K562 (cell line): ENCODE measurements at regions not wholly inside any gene's neighbourhood (a gene's known extent, or its start where the extent isn't known, plus 50 kb on each side); places are given as distances from the start of the nearest gene placed in this dataset.

Experiments used
- ATAC-seq: fragments of 200-7000 bp; cut with Tn5 transposase; 3 replicates; pipeline ENCODE4 v1.9.1; 2020; ENCODE audit warnings: moderate library complexity
- BruUV-seq: library from RNA; stranded (reverse); fragments of 400-500 nt; replicated peaks from 2 replicates; lab custom pipeline; 2021; lab: Mats Ljungman, UMichigan
- CTCF ChIA-PET: fragments of 300-600 bp; formaldehyde crosslinking; extraction: SDS; loops from one replicate; lab custom pipeline; 2021; ENCODE audit warnings: low intra/inter-chr PET ratio; lab: Yijun Ruan, JAX
- POLR2A ChIA-PET: fragments of 300-600, 350-650 bp; sonication (Branson Sonifier 250); formaldehyde crosslinking; extraction: SDS; loops from one replicate; lab custom pipeline; 2021; ENCODE audit warnings: antibody characterized with exemption, inconsistent platforms; lab: Yijun Ruan, JAX
- DNase-seq, 4 experiments: peaks; one replicate each; pipeline versions ENCODE4 v3.0.0 to v3.0.0-alpha.2; 2011 to 2018; ENCODE audit warnings: low spot score in 3 of 4, mixed read lengths in 3 of 4; ENCODE audit errors: extremely low read depth in 1 of 4
- FAIRE-seq: peaks from 2 replicates; lab custom pipeline; 2011; peaks lifted over from hg19 to GRCh38; lab: Jason Lieb, UNC
- H2AFZ ChIP-seq: 2 replicates; pipeline ENCODE4 v1.6.0; 2011; ENCODE audit warnings: low read depth, low read length, control low read depth, inconsistent platforms
- H3K27ac ChIP-seq: fragments of 200-600 bp; 3 replicates; pipeline ENCODE4 v1.8.0; 2011; ENCODE audit warnings: low read depth, mild to moderate bottlenecking, control low read depth, inconsistent platforms, low read length, moderate library complexity, mixed read lengths; ENCODE audit errors: extremely low read depth
- H3K27me3 ChIP-seq, 2 experiments: fragments of 300-600 bp in 1 of 2; 2 replicates in 1 of 2; 3 replicates in 1 of 2; pipeline versions ENCODE4 v1.6.0 to v1.8.0; 2011; ENCODE audit warnings: inconsistent platforms in 2 of 2, low read length in 2 of 2, mild to moderate bottlenecking in 1 of 2, mixed read lengths in 1 of 2, moderate library complexity in 1 of 2; ENCODE audit not compliant: control insufficient read depth in 2 of 2, insufficient read depth in 2 of 2
- H3K36me3 ChIP-seq: fragments of 300-600 bp; 3 replicates; pipeline ENCODE4 v1.8.0; 2011; ENCODE audit warnings: mild to moderate bottlenecking, low read length, inconsistent platforms; ENCODE audit not compliant: control insufficient read depth, insufficient read depth
- H3K4me1 ChIP-seq, 2 experiments: fragments of 200-600 bp in 1 of 2; replicated peaks in 1 of 2; 2 replicates in 1 of 2; 3 replicates in 1 of 2; pipeline versions ENCODE4 v1.5.1 to v1.8.0; 2011; ENCODE audit warnings: inconsistent platforms in 2 of 2, low read length in 2 of 2, mild to moderate bottlenecking in 1 of 2, mixed read lengths in 1 of 2, moderate library complexity in 1 of 2; ENCODE audit not compliant: control insufficient read depth in 2 of 2, insufficient read depth in 2 of 2
- H3K4me2 ChIP-seq: 2 replicates; pipeline ENCODE4 v1.6.1; 2011; ENCODE audit warnings: low read length, control low read depth, inconsistent platforms, mixed read lengths; ENCODE audit not compliant: insufficient read depth
- H3K4me3 ChIP-seq: fragments of 200-600 bp; sonication (generic), shearing (Covaris generic); 2 replicates; pipeline ENCODE4 v1.5.1; 2016; ENCODE audit warnings: control low read depth, inconsistent platforms
- H3K79me2 ChIP-seq: fragments of 200-600 bp; 3 replicates; pipeline ENCODE4 v1.8.0; 2011; ENCODE audit warnings: low read length, inconsistent platforms; ENCODE audit not compliant: control insufficient read depth, insufficient read depth
- H3K9ac ChIP-seq, 2 experiments: 2 replicates each; pipeline versions ENCODE4 v1.6.0 to v1.6.1; 2011; ENCODE audit warnings: low read depth in 2 of 2, low read length in 2 of 2, control low read depth in 1 of 2, inconsistent platforms in 1 of 2, mild to moderate bottlenecking in 1 of 2, mixed read lengths in 1 of 2; ENCODE audit not compliant: insufficient read depth in 1 of 2
- H3K9me1 ChIP-seq: one replicate; pipeline ENCODE4 v1.6.0; 2011; ENCODE audit warnings: inconsistent platforms, mild to moderate bottlenecking, low read length, moderate library complexity; ENCODE audit not compliant: control insufficient read depth, insufficient read depth
- H3K9me3 ChIP-seq: replicated peaks from 2 replicates; pipeline ENCODE4 v1.5.1; 2011; ENCODE audit warnings: low read depth, low read length, inconsistent platforms; ENCODE audit not compliant: control insufficient read depth, insufficient read depth
- H4K20me1 ChIP-seq: replicated peaks from 2 replicates; pipeline ENCODE4 v1.6.1; 2011; ENCODE audit warnings: low read length, inconsistent platforms, mixed read lengths; ENCODE audit not compliant: control insufficient read depth, insufficient read depth
- CEBPB ChIP-seq: fragments of 450-650 bp; IDR thresholded peaks from 2 replicates; pipeline ENCODE4 v1.6.1; 2016; ENCODE audit warnings: missing genetic modification characterization, missing compliant biosample characterization
- CEBPG ChIP-seq, 3 experiments: fragments of 200-800 bp in 1 of 3; sonication (Bioruptor generic) in 1 of 3; sonication (generic) in 1 of 3; formaldehyde crosslinking in 1 of 3; IDR thresholded peaks in 2 of 3; conservative IDR thresholded peaks in 1 of 3; 2 replicates each; pipeline versions ENCODE4 v1.6.1 to v1.8.0; 2016 to 2022; ENCODE audit warnings: missing compliant biosample characterization in 2 of 3, missing genetic modification characterization in 2 of 3, mild to moderate bottlenecking in 1 of 3, missing genetic modification reagents in 1 of 3
- E2F3 ChIP-seq: fragments of 250-450 bp; sonication (Bioruptor Pico); IDR thresholded peaks from 2 replicates; pipeline ENCODE4 v1.4.0; 2020; ENCODE audit warnings: mild to moderate bottlenecking
- EP400 ChIP-seq: fragments of 450-650 bp; IDR thresholded peaks from 2 replicates; pipeline ENCODE4 v1.6.1; 2017; ENCODE audit warnings: antibody characterized with exemption, mild to moderate bottlenecking, moderate library complexity
- ERF ChIP-seq: fragments of 450-650 bp; formaldehyde crosslinking; IDR thresholded peaks from 2 replicates; pipeline ENCODE4 v1.4.0; 2020; ENCODE audit warnings: mild to moderate bottlenecking, mixed read lengths
- HMG20B ChIP-seq: fragments of 250-450 bp; sonication (Bioruptor Pico); IDR thresholded peaks from 2 replicates; pipeline ENCODE4 v1.5.0; 2021; ENCODE audit warnings: mild to moderate bottlenecking
- ILF3 ChIP-seq: fragments of 450-650 bp; IDR thresholded peaks from 2 replicates; pipeline ENCODE4 v1.6.1; 2018; ENCODE audit warnings: antibody characterized with exemption, mild to moderate bottlenecking, moderate library complexity, borderline replicate concordance
- PCBP2 ChIP-seq: fragments of 200-400 bp; formaldehyde crosslinking; IDR thresholded peaks from 2 replicates; pipeline ENCODE4 v1.6.1; 2018; ENCODE audit warnings: low read length, low read depth, mild to moderate bottlenecking, moderate library complexity; ENCODE audit not compliant: poor library complexity, severe bottlenecking
- STAG1 ChIP-seq: sonication (generic); formaldehyde crosslinking; IDR thresholded peaks from 2 replicates; pipeline ENCODE4 v1.5.0; 2020; ENCODE audit warnings: missing genetic modification reagents, borderline replicate concordance
- TEAD1 ChIP-seq, 2 experiments: fragments of 450-650 bp in 1 of 2; sonication (generic) in 1 of 2; formaldehyde crosslinking; IDR thresholded peaks; 2 replicates each; pipeline versions ENCODE4 v1.4.0 to v1.8.0; 2020 to 2022; ENCODE audit warnings: mild to moderate bottlenecking in 2 of 2, missing genetic modification reagents in 1 of 2
- ZNF699 ChIP-seq: fragments of 250-450 bp; sonication (Bioruptor Pico); IDR thresholded peaks from 2 replicates; pipeline ENCODE4 v1.8.0; 2021; ENCODE audit warnings: mild to moderate bottlenecking, moderate library complexity; ENCODE audit not compliant: insufficient replicate concordance
- WGBS: fragments of 100-300 bp; shearing (Covaris generic); methylation state at CpG from one replicate; pipeline ENCODE4 v1.1.6; 2016; ENCODE audit warnings: low coverage, mixed read lengths; ENCODE audit not compliant: insufficient coverage; ENCODE audit errors: missing lambda C conversion rate; 5-methylcytosine and 5-hydroxymethylcytosine counted together
- in situ Hi-C: fragments of 300-500 bp; cut with MboI; formaldehyde crosslinking; loops from 4 replicates; pipeline ENCODE4 v1.15.0; 2018; ENCODE audit warnings: inconsistent platforms, mixed read lengths
- intact Hi-C: fragments of 100-400 bp; cut with micrococcal nuclease; formaldehyde crosslinking; loops from 2 replicates; pipeline ENCODE4 v1.14.2; 2022
- TF ChIP-seq, protein P1 (sequence below), 3 experiments: fragments of 200-800 bp in 1 of 3; sonication (Bioruptor generic) in 1 of 3; sonication (generic) in 1 of 3; formaldehyde crosslinking in 1 of 3; IDR thresholded peaks; 2 replicates each; pipeline versions ENCODE4 v1.6.1 to v1.8.0; 2016 to 2022; ENCODE audit warnings: mild to moderate bottlenecking in 2 of 3, missing compliant biosample characterization in 2 of 3, missing genetic modification characterization in 2 of 3, missing genetic modification reagents in 1 of 3
- TF ChIP-seq, protein P2 (sequence below): fragments of 200-800 bp; sonication (Bioruptor generic); IDR thresholded peaks from 2 replicates; pipeline ENCODE4 v1.6.1; 2017; ENCODE audit warnings: missing genetic modification characterization, missing compliant biosample characterization
- TF ChIP-seq, protein P3 (sequence below): fragments of 450-650 bp; formaldehyde crosslinking; IDR thresholded peaks from 2 replicates; pipeline ENCODE4 v1.4.0; 2020; ENCODE audit warnings: mild to moderate bottlenecking, mixed read lengths
- TF ChIP-seq, protein P4 (sequence below), 2 experiments: fragments of 450-650 bp in 1 of 2; sonication (generic) in 1 of 2; formaldehyde crosslinking in 1 of 2; IDR thresholded peaks in 1 of 2; conservative IDR thresholded peaks in 1 of 2; 2 replicates each; pipeline versions ENCODE4 v1.6.1 to v1.8.1; 2016 to 2023; ENCODE audit warnings: mild to moderate bottlenecking in 2 of 2, moderate library complexity in 2 of 2, inconsistent platforms in 1 of 2, missing genetic modification reagents in 1 of 2

DNA sequence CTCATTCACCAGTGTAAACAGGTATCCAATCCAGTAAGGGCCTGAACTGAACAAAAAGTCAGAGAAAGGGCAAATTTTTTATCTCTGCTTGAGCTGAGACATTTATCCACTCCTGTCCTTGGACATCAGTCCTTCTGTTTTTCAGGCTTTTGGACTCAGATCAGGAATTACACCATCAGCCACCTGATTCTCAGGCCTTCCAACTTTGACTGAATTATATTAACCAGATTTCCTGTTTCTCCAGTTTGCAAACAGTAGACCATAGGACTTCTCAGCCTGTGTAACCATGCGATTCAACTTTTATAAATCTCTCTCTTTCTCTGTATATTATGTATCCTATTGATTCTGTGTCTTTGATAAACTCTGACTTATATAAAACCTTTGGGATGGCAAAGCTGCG lies 289.3 kb upstream of the CDH2 start (continued):
- TF ChIP-seq, protein P1, sequence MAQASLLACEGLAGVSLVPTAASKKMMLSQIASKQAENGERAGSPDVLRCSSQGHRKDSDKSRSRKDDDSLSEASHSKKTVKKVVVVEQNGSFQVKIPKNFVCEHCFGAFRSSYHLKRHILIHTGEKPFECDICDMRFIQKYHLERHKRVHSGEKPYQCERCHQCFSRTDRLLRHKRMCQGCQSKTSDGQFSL (CRISPR knock-in tag; IDR thresholded peaks at IDR 0.05), result no peak
- TF ChIP-seq, protein P1 (tag; IDR thresholded peaks at IDR 0.05), result no peak
- TF ChIP-seq, protein P2, sequence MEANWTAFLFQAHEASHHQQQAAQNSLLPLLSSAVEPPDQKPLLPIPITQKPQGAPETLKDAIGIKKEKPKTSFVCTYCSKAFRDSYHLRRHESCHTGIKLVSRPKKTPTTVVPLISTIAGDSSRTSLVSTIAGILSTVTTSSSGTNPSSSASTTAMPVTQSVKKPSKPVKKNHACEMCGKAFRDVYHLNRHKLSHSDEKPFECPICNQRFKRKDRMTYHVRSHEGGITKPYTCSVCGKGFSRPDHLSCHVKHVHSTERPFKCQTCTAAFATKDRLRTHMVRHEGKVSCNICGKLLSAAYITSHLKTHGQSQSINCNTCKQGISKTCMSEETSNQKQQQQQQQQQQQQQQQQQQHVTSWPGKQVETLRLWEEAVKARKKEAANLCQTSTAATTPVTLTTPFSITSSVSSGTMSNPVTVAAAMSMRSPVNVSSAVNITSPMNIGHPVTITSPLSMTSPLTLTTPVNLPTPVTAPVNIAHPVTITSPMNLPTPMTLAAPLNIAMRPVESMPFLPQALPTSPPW (CRISPR knock-in tag), result no peak
- TF ChIP-seq ILF3, result no peak
- TF ChIP-seq, all 486 proteins: peak for 0

DNA sequence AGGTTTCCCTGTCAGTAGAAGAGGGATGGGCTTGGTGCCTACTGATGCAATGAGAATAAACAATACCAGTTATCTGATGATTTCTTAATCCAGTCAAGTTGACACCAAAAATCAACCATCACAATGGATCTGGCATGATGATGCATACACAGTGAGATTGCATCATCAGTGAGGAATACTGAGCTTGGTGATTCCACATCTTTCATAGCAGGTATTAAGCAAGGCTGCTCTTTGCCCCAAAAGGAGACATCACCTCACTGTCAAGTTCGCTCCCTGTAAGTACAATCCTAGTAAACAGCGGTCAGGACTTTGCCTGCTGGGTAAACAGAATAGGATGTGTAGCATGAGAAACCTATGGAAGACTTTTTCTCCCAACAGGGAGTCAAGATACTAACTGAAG lies 282.7 kb upstream of the CDH2 start:
- no peak overlapping the region for H3K27ac ChIP-seq
- H3K4me2 ChIP-seq, result no peak overlapping the region
- H3K4me3 ChIP-seq, result no peak overlapping the region
- H3K27me3 ChIP-seq, result no peaks in the 10 kb centered on the region
- no peaks in the 10 kb centered on the region for H3K9me1 ChIP-seq
- no peaks in the 10 kb centered on the region for H3K36me3 ChIP-seq
- BruUV-seq, result no TSS peak
- H3K9me3 ChIP-seq, result no peaks in the 10 kb centered on the region
- intact Hi-C loops, result no loop called here
- no peaks in the 10 kb centered on the region for H4K20me1 ChIP-seq
- FAIRE-seq (no peak), ATAC-seq (no peak), DNase-seq (no peak)
- H2AFZ ChIP-seq, result no peak overlapping the region
- no peaks in the 10 kb centered on the region for H3K79me2 ChIP-seq
- in situ Hi-C loops, result no loop called here
- 3% methylated on average over 2 of the region's 2 CpGs for WGBS
- ChIA-PET POLR2A (no interaction called here), CTCF (no interaction called here)
- no peak overlapping the region for H3K9ac ChIP-seq
- H3K4me1 ChIP-seq, result no peaks in the 10 kb centered on the region
- TF ChIP-seq E2F3 (CRISPR knock-in tag) (no peak), CEBPB (tag) (peak; percentile 16; the same call in 1 of the 2 replicates), PCBP2 (no peak), CEBPG (CRISPR knock-in tag; IDR thresholded peaks at IDR 0.05) (no peak), CEBPG (tag; conservative IDR thresholded peaks at IDR 0.05 in 1 of 2, IDR thresholded peaks at IDR 0.05 in 1 of 2) (peak in 1 of 2 experiments; percentile 63; a peak in 3 of 4 replicates), ERF (CRISPR knock-in tag) (no peak), TEAD1 (CRISPR knock-in tag; IDR thresholded peaks at IDR 0.05) (no peak), STAG1 (CRISPR knock-in tag) (no peak), ZNF699 (CRISPR knock-in tag) (no peak), EP400 (no peak), HMG20B (CRISPR knock-in tag) (no peak)
- TF ChIP-seq, protein P3, sequence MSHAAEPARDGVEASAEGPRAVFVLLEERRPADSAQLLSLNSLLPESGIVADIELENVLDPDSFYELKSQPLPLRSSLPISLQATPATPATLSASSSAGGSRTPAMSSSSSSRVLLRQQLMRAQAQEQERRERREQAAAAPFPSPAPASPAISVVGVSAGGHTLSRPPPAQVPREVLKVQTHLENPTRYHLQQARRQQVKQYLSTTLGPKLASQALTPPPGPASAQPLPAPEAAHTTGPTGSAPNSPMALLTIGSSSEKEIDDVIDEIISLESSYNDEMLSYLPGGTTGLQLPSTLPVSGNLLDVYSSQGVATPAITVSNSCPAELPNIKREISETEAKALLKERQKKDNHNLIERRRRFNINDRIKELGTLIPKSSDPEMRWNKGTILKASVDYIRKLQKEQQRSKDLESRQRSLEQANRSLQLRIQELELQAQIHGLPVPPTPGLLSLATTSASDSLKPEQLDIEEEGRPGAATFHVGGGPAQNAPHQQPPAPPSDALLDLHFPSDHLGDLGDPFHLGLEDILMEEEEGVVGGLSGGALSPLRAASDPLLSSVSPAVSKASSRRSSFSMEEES (CRISPR knock-in tag), result no peak
- TF ChIP-seq, protein P4, sequence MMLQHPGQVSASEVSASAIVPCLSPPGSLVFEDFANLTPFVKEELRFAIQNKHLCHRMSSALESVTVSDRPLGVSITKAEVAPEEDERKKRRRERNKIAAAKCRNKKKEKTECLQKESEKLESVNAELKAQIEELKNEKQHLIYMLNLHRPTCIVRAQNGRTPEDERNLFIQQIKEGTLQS (IDR thresholded peaks at IDR 0.05), result peak; percentile 41; the same call in 1 of the 2 replicates
- TF ChIP-seq, protein P4 (CRISPR knock-in tag; conservative IDR thresholded peaks at IDR 0.05), result no peak
